GM20000 (cell line): ENCODE measurements at regions not wholly inside any gene's neighbourhood (a gene's known extent, or its start where the extent isn't known, plus 50 kb on each side); places are given as distances from the start of the nearest gene placed in this dataset.
"Not testable (repeated sequence)": the region's sequence is repeated elsewhere in the genome, so short reads cannot be mapped to it uniquely, and the experiment has no call there.

Experiments used
- DNase-seq: peaks from one replicate; pipeline ENCODE4 v3.0.0; 2012; ENCODE audit warnings: low spot score
- TF ChIP-seq, protein P1 (sequence below): IDR thresholded peaks from 2 replicates; pipeline ENCODE4 v1.5.1; 2012; ENCODE audit warnings: mild to moderate bottlenecking, control low read depth; ENCODE audit errors: extremely low read depth, missing control alignments

DNA sequence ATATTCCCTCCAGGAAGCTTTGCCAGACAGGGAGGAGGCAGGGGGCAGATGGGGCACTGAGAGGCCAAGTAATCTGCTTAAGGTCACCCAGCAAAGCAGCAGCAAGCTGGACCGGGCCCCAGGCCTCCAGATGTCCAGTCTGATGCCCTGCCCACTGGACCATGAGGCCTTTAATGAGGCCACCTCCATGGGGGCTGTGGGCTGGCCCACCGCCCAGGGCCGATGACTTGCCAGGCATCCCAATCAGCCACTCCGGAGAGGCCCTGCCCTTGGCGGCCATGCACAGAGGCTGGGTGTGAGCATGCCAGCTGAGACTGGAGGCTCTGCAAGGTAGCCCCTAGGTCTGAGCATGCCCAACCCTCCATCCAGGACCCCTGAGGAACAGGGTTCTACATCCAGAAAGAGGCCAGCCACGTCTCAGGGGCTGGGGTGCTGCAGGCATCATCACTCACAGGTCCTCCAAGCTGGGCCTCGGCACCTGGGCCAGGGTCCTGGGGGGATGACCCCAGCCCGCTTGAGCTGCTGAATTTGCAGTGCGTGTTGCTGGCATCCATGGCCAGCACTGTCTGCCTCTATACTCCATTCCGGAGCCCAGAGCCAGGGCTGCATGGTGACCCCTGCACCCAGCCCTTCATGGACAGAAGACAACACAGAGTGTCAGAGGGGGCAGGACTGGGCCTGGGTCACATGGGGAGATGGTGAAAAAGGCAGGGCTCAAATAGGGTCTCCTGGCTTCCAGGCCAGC lies 164.2 kb downstream of the INHBB start:
- no peak for DNase-seq
- TF ChIP-seq, protein P1, sequence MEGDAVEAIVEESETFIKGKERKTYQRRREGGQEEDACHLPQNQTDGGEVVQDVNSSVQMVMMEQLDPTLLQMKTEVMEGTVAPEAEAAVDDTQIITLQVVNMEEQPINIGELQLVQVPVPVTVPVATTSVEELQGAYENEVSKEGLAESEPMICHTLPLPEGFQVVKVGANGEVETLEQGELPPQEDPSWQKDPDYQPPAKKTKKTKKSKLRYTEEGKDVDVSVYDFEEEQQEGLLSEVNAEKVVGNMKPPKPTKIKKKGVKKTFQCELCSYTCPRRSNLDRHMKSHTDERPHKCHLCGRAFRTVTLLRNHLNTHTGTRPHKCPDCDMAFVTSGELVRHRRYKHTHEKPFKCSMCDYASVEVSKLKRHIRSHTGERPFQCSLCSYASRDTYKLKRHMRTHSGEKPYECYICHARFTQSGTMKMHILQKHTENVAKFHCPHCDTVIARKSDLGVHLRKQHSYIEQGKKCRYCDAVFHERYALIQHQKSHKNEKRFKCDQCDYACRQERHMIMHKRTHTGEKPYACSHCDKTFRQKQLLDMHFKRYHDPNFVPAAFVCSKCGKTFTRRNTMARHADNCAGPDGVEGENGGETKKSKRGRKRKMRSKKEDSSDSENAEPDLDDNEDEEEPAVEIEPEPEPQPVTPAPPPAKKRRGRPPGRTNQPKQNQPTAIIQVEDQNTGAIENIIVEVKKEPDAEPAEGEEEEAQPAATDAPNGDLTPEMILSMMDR, result no peak

DNA sequence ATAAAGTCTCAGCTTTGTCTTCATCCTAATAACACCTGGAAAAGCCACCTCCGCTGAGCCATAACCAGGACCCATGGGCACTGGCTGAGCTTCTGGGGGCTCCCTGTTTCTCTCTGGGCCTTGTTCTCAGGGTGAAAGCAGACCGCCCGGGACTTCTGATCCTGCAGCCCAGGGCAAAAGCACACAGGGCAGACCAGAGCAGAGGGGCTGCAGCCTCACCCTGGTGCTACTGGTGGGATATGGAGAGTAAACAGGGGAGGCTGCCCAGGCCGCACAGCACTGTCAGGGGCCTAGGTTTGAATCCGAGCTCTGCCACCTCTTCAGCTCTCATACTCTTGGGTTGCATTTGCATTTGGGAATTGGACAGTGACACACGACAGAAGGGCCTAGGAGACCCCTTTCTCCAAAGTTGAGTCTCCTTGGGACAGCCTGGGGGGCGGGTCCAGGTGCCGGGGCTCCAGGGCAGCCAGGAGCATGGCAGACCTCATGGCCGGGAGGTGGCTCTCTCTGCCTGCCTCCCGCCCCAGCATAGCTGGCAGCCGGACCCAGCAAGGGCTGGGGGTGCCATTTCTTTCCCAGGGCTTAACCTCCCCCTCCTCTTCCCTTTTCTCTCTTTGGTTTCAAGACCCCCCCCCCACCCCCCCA lies 164.9 kb downstream of the INHBB start:
- TF ChIP-seq, protein P1, result no peak

DNA sequence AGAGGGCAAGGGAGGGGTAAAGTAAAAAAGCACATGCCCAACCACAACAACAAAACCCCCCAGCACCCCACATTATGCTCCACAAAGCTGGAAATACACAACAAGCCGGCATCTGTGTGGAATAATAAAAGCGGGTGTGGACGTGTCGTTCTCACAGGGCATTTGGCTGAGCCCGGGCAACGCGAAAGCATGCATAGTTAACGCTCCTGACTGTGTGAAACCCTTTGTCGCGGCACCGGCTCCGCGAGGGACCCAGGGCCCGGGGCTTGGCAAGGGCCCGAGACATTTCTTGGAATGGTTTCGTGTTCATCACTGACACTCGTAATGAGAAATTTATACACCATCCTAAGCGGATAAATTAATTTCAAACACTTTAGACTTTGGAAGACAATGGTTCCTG lies 165.6 kb downstream of the INHBB start:
- TF ChIP-seq, protein P1, result no peak
- no peak for DNase-seq

More for the DNA sequence above, 164.9 kb downstream of the INHBB start:
- DNase-seq, result no peak

DNA sequence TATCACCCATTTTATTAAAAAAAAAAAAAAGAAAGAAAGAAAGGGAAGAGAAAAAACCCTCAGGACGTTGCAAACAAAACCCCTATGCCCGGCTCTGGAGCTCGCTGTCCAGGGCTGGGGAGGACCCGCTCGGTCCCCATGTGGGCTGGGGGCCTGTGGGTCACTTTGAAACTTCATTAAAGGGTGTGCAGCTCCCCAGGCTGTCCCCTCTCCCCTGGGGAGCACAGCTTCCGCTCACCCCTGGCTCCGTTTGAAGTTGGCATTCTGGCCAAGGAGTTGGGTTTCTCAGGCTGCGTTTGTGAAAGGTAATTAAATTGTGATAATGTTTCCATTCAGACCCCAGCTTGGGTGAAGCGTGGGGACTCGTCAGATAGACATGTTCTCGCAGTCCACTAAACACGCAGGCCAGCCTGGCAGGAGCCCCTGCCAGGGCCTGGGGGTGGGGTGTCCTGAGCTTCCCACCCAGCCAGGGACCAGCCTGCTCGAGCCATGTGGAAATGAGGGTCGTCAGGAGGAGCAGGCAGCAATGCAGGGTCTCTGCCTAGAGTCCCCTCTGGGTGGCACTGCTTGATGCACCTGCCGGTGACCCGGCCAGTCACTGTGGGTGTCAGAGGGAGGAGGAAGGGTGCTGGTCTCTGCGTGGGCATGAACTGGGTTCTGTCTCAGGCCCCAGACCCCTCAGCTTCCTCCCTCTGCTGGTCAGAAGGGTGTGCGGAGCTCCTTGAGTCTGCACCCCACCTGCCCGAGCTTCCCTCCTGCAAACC lies 166.2 kb downstream of the INHBB start:
- no peak for DNase-seq
- TF ChIP-seq, protein P1, result no peak

DNA sequence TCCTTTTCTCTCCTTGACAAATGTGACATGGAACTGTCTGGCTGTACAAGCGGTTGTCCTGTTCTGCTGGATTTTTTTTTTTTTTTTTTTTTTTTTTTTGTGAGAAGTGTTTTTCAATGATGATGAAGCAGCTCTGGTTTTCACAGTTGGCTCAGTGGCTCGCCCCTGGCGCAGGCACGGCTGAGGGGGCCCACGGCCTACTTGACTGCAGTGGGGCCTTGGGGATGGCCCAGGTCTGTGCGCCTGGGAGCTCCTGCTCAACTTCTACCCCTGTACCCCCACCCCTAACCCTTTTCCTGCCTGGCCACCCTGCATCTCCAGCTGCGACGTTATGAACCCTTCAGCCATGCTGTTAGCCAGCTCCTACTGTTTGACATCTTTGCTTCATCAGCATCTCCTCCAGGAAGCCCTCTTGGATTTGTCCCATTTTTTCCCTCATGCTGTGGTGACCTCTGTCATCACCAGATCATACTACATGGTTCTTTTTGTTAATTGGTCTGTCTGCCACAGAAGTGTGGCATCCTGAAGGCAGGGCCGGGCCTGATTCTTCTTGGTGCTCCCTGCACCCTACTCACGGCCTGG lies 167.9 kb downstream of the INHBB start:
- TF ChIP-seq, protein P1, result no peak

DNA sequence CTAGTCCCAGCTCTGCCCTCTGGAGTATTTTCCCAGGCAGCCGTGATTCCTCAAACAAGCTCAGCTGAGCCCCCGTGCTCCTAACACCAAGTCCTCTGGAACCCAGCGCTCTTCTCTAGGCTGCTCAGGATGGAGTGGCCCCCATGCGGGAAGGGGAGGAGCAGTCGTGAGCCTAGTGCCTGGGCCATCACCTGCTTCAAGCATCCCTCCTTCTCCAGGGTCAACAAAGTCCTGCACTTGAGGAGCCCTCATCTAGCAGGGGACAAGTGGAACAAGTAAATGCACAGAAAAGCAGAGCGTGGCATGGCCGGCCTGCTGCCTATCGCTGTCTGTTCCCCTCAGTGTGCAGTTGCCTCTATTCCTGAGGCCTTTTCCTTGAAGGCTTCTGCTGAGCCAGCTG lies 168.6 kb downstream of the INHBB start:
- TF ChIP-seq, protein P1, result no peak
- DNase-seq, result no peak

More for the DNA sequence above, 167.9 kb downstream of the INHBB start:
- DNase-seq, result no peak

DNA sequence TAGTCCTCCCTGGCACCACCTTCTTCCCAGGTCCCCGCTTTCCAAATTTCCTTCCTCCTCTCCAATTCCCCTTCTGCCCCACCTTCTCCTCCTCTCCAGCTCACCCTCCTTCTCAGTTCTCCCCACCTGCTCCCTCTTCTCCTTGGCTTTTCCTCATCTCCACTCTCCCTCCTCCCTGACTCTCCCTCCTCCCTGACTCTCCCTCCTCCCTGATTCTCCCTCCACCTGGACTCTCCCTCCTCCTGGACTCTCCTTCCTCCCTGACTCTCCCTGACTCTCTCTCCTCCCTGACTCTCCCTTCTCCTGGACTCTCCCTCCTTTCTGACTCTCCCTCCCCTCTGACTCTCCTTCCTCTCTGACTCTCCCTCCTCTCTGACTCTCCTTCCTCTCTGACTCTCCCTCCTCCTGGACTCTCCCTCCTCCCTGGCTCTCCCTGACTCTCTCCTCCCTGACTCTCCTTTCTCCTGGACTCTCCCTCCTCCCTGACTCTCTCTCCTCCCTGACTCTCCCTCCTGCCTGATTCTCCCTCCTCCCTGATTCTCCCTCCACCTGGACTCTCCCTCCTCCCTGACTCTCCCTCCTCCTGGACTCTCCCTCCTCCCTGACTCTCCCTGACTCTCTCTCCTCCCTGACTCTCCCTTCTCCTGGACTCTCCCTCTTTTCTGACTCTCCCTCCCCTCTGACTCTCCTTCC lies 169.3 kb downstream of the INHBB start:
- not testable (repeated sequence) for DNase-seq
